ENCODE measurements at regions not wholly inside any gene's neighbourhood (a gene's known extent, or its start where the extent isn't known, plus 50 kb on each side); places are given as distances from the start of the nearest gene placed in this dataset.

DNA sequence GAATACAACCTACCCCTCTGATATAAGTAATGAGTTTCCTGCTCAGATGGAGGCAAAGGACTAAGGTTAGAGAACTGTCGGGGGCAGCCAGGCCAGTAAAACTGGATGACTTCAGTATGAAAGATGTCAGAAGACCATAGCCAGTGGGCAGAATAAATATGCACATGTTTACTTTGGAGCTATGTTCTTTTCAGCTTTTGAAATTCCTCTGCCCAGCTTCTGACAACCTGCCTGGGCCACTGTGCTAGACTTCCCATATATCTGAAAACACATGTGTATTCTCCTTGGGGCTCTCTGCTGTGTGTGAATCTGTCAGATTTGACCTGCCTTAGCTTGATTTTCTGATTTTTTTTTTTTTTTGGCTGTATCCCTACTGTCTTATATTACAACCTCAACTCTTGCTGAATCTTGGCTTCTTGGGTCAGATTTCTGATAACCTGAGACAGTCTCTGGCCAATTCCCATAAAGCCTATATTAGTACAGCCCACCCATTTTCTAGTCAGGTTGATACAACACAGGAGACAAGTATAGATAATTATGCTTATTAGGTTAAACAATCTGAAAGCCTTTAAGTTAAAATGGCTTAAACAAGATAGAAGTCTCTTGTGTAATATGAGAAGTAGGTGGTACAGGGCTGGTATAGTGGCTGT, 76.6 kb upstream of the PRLR start:
- DNase-seq = no peak

DNA sequence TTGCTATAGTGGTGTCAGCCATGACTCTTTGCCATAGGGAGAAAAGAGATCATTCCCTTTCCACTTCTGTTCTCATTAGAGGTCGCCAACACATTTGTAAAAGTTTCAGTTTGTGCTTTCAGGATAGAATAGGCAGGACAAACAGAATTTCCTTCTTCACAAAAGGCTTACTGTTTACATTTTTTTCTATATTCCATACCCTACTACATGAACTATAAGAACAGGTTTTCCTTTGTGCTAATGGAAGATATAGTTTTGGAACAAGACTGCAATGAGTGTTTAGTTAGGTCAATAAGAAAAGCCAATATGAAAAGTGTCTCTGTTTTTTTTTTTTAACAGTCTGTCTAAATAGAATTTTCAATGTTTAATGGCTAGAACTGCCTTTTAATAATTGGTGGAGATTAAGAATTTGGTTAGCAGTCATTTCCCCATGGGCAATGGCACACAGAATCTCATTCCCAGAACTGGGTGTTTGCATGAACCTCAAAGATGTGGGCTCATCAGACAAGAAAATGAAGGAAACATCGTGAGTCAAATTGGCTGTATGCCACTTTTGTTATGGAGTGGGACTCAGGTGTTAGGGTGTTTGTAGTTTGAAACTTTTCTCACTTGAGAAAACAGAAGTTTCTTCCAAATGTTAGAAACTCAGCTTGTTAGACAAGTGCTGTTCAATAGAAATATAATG, 75.2 kb upstream of the PRLR start:
- DNase-seq = no peak
- in situ Hi-C loops (cut with HindIII; ENCODE audit: low pct_ligation_motif_present, low pct_unique_long_range_greater_than_20kb, low sequenced_read_pairs) = no loop called here

More for the DNA sequence above, 76.6 kb upstream of the PRLR start:
- in situ Hi-C loops (cut with HindIII; ENCODE audit: low pct_ligation_motif_present, low pct_unique_long_range_greater_than_20kb, low sequenced_read_pairs) = no loop called here

DNA sequence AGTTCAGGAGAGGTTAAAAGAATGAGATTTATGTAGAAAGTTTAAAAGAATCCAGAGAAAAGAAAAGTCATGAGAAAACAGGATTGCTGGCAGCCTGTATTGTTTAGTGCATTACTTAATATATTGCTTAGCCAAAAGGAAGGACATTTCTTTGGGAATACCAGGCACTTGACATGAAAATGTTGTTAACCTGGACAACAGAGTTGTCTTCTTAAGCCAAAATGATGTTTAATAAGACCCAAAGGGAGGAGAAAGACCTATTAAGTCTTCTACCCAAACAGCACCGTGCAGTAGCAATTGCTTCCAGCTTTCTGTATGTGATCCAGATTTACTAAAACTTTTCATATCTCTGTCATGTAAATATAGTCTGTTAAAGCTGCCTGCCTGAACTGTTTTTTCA, 74.0 kb upstream of the PRLR start:
- no peak for DNase-seq
- in situ Hi-C loops (cut with HindIII; ENCODE audit: low pct_ligation_motif_present, low pct_unique_long_range_greater_than_20kb, low sequenced_read_pairs) = no loop called here

DNA sequence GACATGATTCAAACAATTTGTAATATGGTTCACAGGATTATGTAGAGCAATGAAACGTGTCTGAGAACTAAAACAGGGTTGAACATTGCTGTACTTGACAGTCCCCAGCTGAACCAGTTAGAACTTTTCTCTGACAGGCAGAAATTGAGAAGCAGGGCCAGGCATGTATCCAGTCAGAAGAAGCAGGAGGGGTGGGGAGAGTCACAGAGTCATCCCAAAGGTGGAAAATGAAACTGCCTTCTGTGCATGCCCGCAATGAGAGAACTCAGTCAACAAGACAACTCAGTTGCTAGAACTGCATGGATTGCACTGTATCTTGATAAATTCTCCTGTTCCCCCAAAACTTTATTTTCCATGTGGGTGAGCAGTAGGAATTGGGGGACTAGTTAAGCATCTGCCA, 72.9 kb upstream of the PRLR start:
- no peak for DNase-seq
- in situ Hi-C loops (cut with HindIII; ENCODE audit: low pct_ligation_motif_present, low pct_unique_long_range_greater_than_20kb, low sequenced_read_pairs) = no loop called here

DNA sequence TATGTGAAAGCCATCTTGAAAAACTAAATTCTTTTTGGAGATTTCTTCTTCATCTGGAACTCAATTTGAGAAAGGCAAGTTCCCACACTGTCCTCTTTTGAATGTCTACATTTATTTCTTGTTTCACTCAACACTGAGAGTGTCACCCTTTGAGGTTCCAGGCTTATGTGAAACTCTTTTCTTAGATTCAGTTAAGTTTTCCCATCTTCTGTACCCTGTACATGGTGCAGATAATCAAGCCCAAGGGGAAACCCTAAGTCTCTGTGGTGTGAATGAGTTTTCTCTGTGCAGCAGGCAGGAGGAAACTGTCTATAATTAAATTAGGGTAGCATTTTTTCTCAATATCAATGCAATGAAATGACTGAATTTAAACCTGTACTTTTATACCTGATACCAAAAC, 72.3 kb upstream of the PRLR start:
- no peak for DNase-seq
- in situ Hi-C loops (cut with HindIII; ENCODE audit: low pct_ligation_motif_present, low pct_unique_long_range_greater_than_20kb, low sequenced_read_pairs) = no loop called here

DNA sequence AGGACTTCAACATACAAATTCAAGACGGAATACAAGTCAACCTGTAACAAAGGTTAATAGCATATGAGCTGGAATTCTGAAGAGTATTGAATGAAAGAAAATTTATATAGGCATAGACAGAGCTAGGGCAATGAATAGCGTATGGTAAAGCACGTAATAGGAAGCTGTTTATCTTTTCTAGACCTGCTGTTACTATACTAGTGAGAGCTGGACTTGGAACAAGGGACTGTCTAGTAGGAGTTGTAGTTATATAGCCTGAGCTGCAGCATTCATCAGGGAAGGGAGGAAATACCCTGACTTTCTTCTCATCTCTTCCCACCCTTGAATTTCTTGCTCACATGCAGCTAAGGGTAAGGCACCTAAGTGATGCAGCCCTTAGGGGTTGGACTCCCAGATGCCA, 67.5 kb upstream of the PRLR start:
- in situ Hi-C loops (cut with HindIII; ENCODE audit: low pct_ligation_motif_present, low pct_unique_long_range_greater_than_20kb, low sequenced_read_pairs) = no loop called here
- DNase-seq = no peak

DNA sequence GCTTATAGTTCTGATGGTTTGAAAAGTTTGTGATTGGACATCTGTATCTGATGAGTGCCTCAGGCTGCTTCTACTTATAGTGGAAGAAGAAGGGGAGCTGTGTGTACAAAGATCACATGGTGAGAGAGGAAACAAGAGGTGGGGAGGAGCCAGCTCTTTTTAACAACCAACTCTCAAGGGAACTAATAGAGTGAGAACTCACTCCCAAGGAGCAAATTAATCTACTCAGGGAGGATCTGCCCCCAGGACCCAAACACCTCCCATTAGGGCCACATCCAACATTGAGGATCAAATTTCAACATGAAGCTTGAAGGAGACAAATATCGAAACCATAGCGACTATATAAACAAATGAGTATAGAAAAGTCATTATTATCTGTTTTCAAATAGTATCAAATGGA, 64.7 kb upstream of the PRLR start:
- in situ Hi-C loops (cut with HindIII; ENCODE audit: low pct_ligation_motif_present, low pct_unique_long_range_greater_than_20kb, low sequenced_read_pairs) = no loop called here
- no peak for DNase-seq

DNA sequence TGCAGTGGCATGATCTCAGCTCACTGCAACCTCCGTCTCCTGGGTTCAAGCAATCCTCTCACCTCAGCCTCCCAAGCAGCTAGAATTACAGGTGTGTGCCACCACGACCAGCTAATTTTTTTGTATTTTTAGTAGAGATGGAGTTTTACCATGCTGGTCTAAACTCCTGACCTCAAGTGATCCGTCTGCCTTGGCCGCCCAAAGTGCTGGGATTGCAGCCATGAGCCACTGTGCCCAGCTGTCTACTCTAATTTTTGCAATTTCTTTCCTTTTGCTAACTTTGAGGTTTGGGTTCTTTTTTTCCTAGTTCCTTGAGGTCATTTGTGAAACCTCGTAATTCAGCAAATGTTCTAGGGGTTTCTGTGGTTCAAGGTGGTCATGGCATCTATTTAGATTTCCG, 63.7 kb upstream of the PRLR start:
- DNase-seq = no peak
- in situ Hi-C loops (cut with HindIII; ENCODE audit: low pct_ligation_motif_present, low pct_unique_long_range_greater_than_20kb, low sequenced_read_pairs) = no loop called here

DNA sequence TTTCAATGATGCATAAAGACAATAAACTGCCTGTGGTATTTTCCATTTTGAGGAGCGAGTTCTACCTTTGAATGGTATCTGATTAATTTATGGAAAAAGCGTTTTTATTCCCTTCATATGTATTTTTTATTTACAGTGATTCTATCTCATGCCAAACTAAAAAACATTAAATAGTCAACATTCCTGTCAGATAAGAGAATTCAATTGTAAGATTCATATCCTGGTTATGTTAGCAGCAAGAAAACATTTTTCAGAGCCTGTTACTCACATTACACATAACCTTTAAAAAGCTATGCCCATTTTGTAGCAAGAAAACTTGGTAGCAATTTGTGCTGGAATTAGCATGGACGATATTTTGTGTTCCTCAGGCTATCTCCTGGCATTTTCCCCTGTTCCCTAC, 55.1 kb upstream of the PRLR start:
- in situ Hi-C loops (cut with HindIII; ENCODE audit: low pct_ligation_motif_present, low pct_unique_long_range_greater_than_20kb, low sequenced_read_pairs) = no loop called here
- DNase-seq = no peak

DNA sequence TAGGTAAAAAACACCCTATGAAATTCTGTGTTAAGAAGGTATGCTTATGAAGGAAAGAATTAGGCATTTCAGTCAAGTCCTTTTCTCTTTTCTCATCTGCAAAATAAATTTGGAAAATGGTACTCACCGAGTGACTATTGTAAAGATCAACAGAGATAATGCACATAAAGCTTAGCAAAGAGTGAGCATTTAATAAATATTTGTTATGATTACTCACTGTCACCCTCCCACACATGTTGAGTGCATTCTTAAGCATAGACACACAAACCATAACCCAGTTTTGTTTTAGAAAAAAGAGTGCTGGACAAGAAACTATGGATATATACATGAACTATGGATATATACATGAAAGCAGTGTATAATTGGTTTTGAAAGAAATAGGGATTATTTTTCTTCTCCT, 54.7 kb upstream of the PRLR start:
- in situ Hi-C loops (cut with HindIII; ENCODE audit: low pct_ligation_motif_present, low pct_unique_long_range_greater_than_20kb, low sequenced_read_pairs) = no loop called here
- no peak for DNase-seq

DNA sequence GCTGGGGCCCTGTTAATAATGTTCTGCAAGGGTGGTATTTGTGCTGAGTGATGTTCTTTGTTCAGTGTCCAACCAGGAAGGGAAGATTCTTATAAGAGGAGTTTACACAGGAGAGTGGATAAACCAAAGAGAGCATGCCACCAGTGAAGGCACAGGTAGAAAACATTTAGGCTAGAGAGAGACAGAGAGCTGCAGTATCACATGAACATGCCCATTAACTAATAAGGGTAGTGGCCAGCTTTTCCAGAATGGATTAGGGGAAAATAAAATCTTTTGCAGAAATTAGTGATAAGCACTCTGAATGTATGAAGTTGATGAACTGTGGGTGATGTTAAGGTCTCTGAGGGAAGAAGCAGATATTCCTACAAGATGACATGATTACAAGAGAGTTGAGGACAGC, 54.1 kb upstream of the PRLR start:
- no peak for DNase-seq
- in situ Hi-C loops (cut with HindIII; ENCODE audit: low pct_ligation_motif_present, low pct_unique_long_range_greater_than_20kb, low sequenced_read_pairs) = no loop called here

DNA sequence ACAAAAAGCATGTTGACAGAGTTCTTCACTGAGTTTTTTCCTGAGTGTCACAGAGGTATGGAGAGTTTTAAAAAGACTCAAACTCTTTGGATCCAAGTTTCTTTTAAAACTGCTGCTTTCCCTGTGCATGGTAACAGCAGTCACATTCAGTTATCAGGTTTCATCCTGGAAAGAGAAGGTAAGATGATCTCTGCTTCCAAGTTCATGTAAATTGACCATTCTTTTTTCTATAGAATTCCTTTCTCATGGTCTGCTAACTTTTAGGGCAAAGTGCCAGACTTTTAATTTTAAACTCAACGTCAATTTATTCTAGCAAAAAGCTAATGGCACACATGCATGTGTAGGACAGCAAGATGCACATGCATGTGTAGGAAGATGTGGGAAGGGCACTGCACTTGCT, 52.5 kb upstream of the PRLR start:
- in situ Hi-C loops (cut with HindIII; ENCODE audit: low pct_ligation_motif_present, low pct_unique_long_range_greater_than_20kb, low sequenced_read_pairs) = no loop called here
- no peak for DNase-seq

DNA sequence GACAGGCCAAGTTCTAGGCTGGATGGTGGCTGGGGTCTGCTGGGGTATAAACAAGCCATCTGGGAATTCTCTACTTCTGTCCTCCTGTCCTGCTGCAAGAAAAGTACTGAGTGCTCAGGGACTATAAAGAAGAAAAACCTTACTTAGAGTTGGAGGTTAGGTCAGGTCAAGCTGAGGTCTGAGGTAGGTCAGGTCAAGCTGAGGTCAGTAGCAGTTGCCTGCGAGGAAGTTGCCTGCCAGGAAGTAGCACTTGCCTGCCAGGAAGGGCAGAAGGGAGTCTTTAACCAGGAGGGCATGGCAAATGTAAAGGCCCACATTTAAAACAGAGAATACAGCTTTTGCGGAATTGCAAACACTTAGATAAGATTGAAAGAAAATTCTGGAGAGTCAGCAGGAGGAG, 51.3 kb upstream of the PRLR start:
- in situ Hi-C loops (cut with HindIII; ENCODE audit: low pct_ligation_motif_present, low pct_unique_long_range_greater_than_20kb, low sequenced_read_pairs) = no loop called here

More for the DNA sequence above, 51.3 kb upstream of the PRLR start:
- DNase-seq = no peak

All from ACHN (cell line).